ENCODE measurements at regions not wholly inside any gene's neighbourhood (a gene's known extent, or its start where the extent isn't known, plus 50 kb on each side); places are given as distances from the start of the nearest gene placed in this dataset.

GRCh38 chr13:38518328-38518727 lies 168.5 kb upstream of the FREM2 start:
- DNase-seq (ENCODE audit: extremely low read depth, low read depth) = no peak
- TF ChIP-seq CTCF (IDR thresholded peaks at IDR 0.05; ENCODE audit: low read depth, low read length) = no peak

GRCh38 chr13:38519229-38519911 lies 167.5 kb upstream of the FREM2 start:
- no peak for DNase-seq (ENCODE audit: extremely low read depth, low read depth)
- no peak for TF ChIP-seq CTCF (IDR thresholded peaks at IDR 0.05; ENCODE audit: low read depth, low read length)

- DNase-seq (ENCODE audit: extremely low read depth, low read depth) = no peak
- no peak for TF ChIP-seq CTCF (IDR thresholded peaks at IDR 0.05; ENCODE audit: low read depth, low read length)
Observed at GRCh38 chr13:38520041-38520440, 166.8 kb upstream of the FREM2 start.

- no peak for TF ChIP-seq CTCF (IDR thresholded peaks at IDR 0.05; ENCODE audit: low read depth, low read length)
- DNase-seq (ENCODE audit: extremely low read depth, low read depth) = no peak
Observed at GRCh38 chr13:38527140-38527539, 159.7 kb upstream of the FREM2 start.

- no peak for DNase-seq (ENCODE audit: extremely low read depth, low read depth)
- no peak for TF ChIP-seq CTCF (IDR thresholded peaks at IDR 0.05; ENCODE audit: low read depth, low read length)
Observed at GRCh38 chr13:38528986-38529385, 157.9 kb upstream of the FREM2 start.

GRCh38 chr13:38530492-38530891 lies 156.4 kb upstream of the FREM2 start:
- TF ChIP-seq CTCF (IDR thresholded peaks at IDR 0.05; ENCODE audit: low read depth, low read length) = peak; percentile 43
- DNase-seq (ENCODE audit: extremely low read depth, low read depth) = no peak

- DNase-seq (ENCODE audit: extremely low read depth, low read depth) = no peak
- no peak for TF ChIP-seq CTCF (IDR thresholded peaks at IDR 0.05; ENCODE audit: low read depth, low read length)
Observed at GRCh38 chr13:38535261-38535660, 151.6 kb upstream of the FREM2 start.
